ENCODE measurements at regions not wholly inside any gene's neighbourhood (a gene's known extent, or its start where the extent isn't known, plus 50 kb on each side); places are given as distances from the start of the nearest gene placed in this dataset.

- peak in 1 of 2 donors; percentile 9 for DNase-seq (ENCODE audit: low read depth in 2 of 2)
- Histone ChIP-seq H3K9me3 (ENCODE audit: control insufficient read depth, insufficient read depth, low read depth, low read length) (no peaks in the 10 kb centered on the region), H3K27ac (ENCODE audit: insufficient read depth, low read length) (no peak overlapping the region), H3K4me1 (ENCODE audit: control insufficient read depth, extremely low read depth, insufficient read depth, low read length) (no peaks in the 10 kb centered on the region), H3K27me3 (ENCODE audit: control insufficient read depth, insufficient read depth, low read length) (no peaks in the 10 kb centered on the region), H3K79me2 (ENCODE audit: control insufficient read depth, insufficient read depth, low read length) (no peaks in the 10 kb centered on the region), H3K9ac (ENCODE audit: insufficient read depth, low read length) (no peak overlapping the region), H3K4me3 (replicated peaks in 1 of 4; ENCODE audit: control extremely low read depth in 1 of 4, insufficient read depth in 1 of 4, low read depth in 3 of 4, low read length in 4 of 4) (no peak overlapping the region), H3K36me3 (ENCODE audit: control insufficient read depth, insufficient read depth, low read length) (no peaks in the 10 kb centered on the region), H2AFZ (ENCODE audit: low read length) (no peak overlapping the region), H3K4me2 (ENCODE audit: extremely low read depth, insufficient read depth, low read length) (no peak overlapping the region), H4K20me1 (ENCODE audit: control insufficient read depth, extremely low read depth, insufficient read depth, low read length) (no peaks in the 10 kb centered on the region)
- no peak for TF ChIP-seq EZH2 (IDR thresholded peaks at IDR 0.05; ENCODE audit: low read length, missing control alignments)
- TF ChIP-seq CTCF (conservative IDR thresholded peaks at IDR 0.05 in 1 of 2, IDR thresholded peaks at IDR 0.05 in 1 of 2; ENCODE audit: low read depth in 1 of 2, low read length in 2 of 2): no peak
Observed at GRCh38 chr6:91267246-91267645, 680.4 kb upstream of the MAP3K7 start.

GRCh38 chr6:91266156-91266555, 679.3 kb upstream of the MAP3K7 start:
- no peak overlapping the region for H3K4me2 ChIP-seq (ENCODE audit: extremely low read depth, insufficient read depth, low read length)
- H2AFZ ChIP-seq (ENCODE audit: low read length): no peak overlapping the region
- H3K4me1 ChIP-seq (ENCODE audit: control insufficient read depth, extremely low read depth, insufficient read depth, low read length): no peaks in the 10 kb centered on the region
- DNase-seq (ENCODE audit: low read depth in 2 of 2): no peak
- no peak overlapping the region for H3K9ac ChIP-seq (ENCODE audit: insufficient read depth, low read length)
- no peak overlapping the region for H3K4me3 ChIP-seq (replicated peaks in 1 of 4; ENCODE audit: control extremely low read depth in 1 of 4, insufficient read depth in 1 of 4, low read depth in 3 of 4, low read length in 4 of 4)
- H3K27me3 ChIP-seq (ENCODE audit: control insufficient read depth, insufficient read depth, low read length): no peaks in the 10 kb centered on the region
- TF ChIP-seq CTCF (conservative IDR thresholded peaks at IDR 0.05 in 1 of 2, IDR thresholded peaks at IDR 0.05 in 1 of 2; ENCODE audit: low read depth in 1 of 2, low read length in 2 of 2): no peak
- TF ChIP-seq EZH2 (IDR thresholded peaks at IDR 0.05; ENCODE audit: low read length, missing control alignments): no peak
- H3K79me2 ChIP-seq (ENCODE audit: control insufficient read depth, insufficient read depth, low read length): no peaks in the 10 kb centered on the region
- H3K27ac ChIP-seq (ENCODE audit: insufficient read depth, low read length): no peak overlapping the region
- H3K9me3 ChIP-seq (ENCODE audit: control insufficient read depth, insufficient read depth, low read depth, low read length): no peaks in the 10 kb centered on the region
- no peaks in the 10 kb centered on the region for H4K20me1 ChIP-seq (ENCODE audit: control insufficient read depth, extremely low read depth, insufficient read depth, low read length)
- no peaks in the 10 kb centered on the region for H3K36me3 ChIP-seq (ENCODE audit: control insufficient read depth, insufficient read depth, low read length)

DNA sequence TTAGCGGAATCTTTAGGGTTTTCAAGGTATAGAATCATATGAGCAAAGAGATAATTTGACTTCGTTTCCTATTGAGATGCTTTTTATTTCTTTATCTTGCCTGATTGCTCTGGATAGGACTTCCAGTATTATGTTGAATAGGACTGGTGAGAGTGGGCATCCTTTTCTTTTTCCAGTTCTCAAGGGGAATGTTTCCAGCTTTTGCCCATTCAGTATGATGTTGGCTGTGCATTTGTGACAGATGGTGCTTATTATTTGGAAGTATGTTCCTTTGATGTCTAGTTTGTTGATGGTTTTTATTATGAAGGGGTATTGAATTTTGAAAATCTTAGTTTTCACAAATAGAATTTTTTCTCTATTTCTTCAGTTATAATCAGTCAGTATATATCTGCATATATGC, 656.6 kb upstream of the MAP3K7 start:
- Histone ChIP-seq H3K4me2 (ENCODE audit: extremely low read depth, insufficient read depth, low read length) (no peak overlapping the region), H4K20me1 (ENCODE audit: control insufficient read depth, extremely low read depth, insufficient read depth, low read length) (no peaks in the 10 kb centered on the region), H3K9me3 (ENCODE audit: control insufficient read depth, insufficient read depth, low read depth, low read length) (no peaks in the 10 kb centered on the region), H3K4me1 (ENCODE audit: control insufficient read depth, extremely low read depth, insufficient read depth, low read length) (no peaks in the 10 kb centered on the region), H3K27me3 (ENCODE audit: control insufficient read depth, insufficient read depth, low read length) (no peaks in the 10 kb centered on the region), H3K27ac (ENCODE audit: insufficient read depth, low read length) (no peak overlapping the region), H3K9ac (ENCODE audit: insufficient read depth, low read length) (no peak overlapping the region), H3K4me3 (replicated peaks in 1 of 4; ENCODE audit: control extremely low read depth in 1 of 4, insufficient read depth in 1 of 4, low read depth in 3 of 4, low read length in 4 of 4) (no peak overlapping the region), H3K79me2 (ENCODE audit: control insufficient read depth, insufficient read depth, low read length) (no peaks in the 10 kb centered on the region), H2AFZ (ENCODE audit: low read length) (no peak overlapping the region), H3K36me3 (ENCODE audit: control insufficient read depth, insufficient read depth, low read length) (no peaks in the 10 kb centered on the region)
- no peak for TF ChIP-seq CTCF (conservative IDR thresholded peaks at IDR 0.05 in 1 of 2, IDR thresholded peaks at IDR 0.05 in 1 of 2; ENCODE audit: low read depth in 1 of 2, low read length in 2 of 2)
- no peak for TF ChIP-seq EZH2 (IDR thresholded peaks at IDR 0.05; ENCODE audit: low read length, missing control alignments)
- no peak for DNase-seq (ENCODE audit: low read depth in 2 of 2)

Measured in fibroblast of lung (primary cell).